Gastrocnemius medialis (tissue), 4 donors: ENCODE measurements at regions not wholly inside any gene's neighbourhood (a gene's known extent, or its start where the extent isn't known, plus 50 kb on each side); places are given as distances from the start of the nearest gene placed in this dataset.

ENCODE experiments used
- POLR2A ChIP-seq, 2 donors: fragments of 450-650 bp; IDR thresholded peaks; one replicate each; pipeline ENCODE4 v1.6.1; 2017; ENCODE audit warnings: antibody characterized with exemption in 2 of 2, mild to moderate bottlenecking in 2 of 2, moderate library complexity in 2 of 2
- TF ChIP-seq, protein P1 (sequence below), 5 experiments: fragments of 450-650 bp in 3 of 5; fragments of 200-600 bp in 2 of 5; sonication (generic) in 2 of 5; IDR thresholded peaks in 4 of 5; conservative IDR thresholded peaks in 1 of 5; 1 replicate in 4 of 5; 2 replicates in 1 of 5; pipeline ENCODE4 v1.5.1; 2016 to 2019; ENCODE audit warnings: antibody characterized with exemption in 5 of 5, mild to moderate bottlenecking in 3 of 5, moderate library complexity in 3 of 5

DNA sequence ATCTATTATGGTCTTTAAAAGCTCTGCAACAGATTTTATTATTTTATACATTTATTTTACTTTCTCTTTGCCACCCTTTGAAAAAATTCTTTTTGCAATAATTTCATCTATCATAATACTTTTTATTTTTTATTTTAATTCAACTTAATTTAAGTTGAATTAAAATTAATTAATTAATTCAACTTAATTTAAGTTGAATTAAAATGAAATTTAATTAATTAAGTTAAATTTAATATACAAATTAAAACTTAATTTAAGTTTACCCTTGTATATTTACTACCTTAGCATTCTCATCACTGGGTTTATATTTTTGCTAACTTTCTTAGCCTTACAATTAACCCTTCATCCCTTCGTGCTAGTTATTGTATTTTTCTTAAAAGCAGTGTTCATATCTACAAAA lies 301.4 kb downstream of the SLITRK5 start:
- TF ChIP-seq, protein P1, sequence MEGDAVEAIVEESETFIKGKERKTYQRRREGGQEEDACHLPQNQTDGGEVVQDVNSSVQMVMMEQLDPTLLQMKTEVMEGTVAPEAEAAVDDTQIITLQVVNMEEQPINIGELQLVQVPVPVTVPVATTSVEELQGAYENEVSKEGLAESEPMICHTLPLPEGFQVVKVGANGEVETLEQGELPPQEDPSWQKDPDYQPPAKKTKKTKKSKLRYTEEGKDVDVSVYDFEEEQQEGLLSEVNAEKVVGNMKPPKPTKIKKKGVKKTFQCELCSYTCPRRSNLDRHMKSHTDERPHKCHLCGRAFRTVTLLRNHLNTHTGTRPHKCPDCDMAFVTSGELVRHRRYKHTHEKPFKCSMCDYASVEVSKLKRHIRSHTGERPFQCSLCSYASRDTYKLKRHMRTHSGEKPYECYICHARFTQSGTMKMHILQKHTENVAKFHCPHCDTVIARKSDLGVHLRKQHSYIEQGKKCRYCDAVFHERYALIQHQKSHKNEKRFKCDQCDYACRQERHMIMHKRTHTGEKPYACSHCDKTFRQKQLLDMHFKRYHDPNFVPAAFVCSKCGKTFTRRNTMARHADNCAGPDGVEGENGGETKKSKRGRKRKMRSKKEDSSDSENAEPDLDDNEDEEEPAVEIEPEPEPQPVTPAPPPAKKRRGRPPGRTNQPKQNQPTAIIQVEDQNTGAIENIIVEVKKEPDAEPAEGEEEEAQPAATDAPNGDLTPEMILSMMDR (IDR thresholded peaks at IDR 0.05 in 4 of 5, conservative IDR thresholded peaks at IDR 0.05 in 1 of 5): no peak
- no peak for TF ChIP-seq POLR2A (IDR thresholded peaks at IDR 0.05)
